Tongue (tissue), 1 donor: ENCODE measurements at regions not wholly inside any gene's neighbourhood (a gene's known extent, or its start where the extent isn't known, plus 50 kb on each side); places are given as distances from the start of the nearest gene placed in this dataset.
A peak's percentile ranks its signal among the peaks of the same experiment; 100 is the strongest.
"Not testable (repeated sequence)": the region's sequence is repeated elsewhere in the genome, so short reads cannot be mapped to it uniquely, and the experiment has no call there.

ENCODE experiments used
- DNase-seq: peaks from one replicate; pipeline ENCODE4 v3.0.0-alpha.2; 2015

DNA sequence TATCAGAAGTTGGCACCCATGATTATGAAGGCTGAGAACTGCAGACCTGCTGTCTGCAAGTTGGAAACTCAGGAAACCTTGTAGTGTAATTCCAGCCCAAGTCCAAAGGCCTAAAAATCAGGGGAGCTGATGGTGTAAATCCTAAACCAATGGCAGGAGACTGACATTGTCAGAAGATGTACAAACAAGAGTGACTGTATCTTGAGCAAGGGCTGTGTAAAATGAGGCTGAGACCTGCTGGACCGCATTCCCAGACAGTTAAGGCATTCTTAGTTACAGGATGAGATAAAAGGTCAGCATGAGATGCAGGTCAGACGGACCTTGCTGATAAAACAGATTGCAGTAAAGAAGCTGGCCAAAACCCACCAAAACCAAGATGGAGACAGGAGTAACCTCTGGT lies 147.7 kb downstream of the COG6 start:
- DNase-seq: no peak

- peak; percentile 40 for DNase-seq
Measured at GRCh38 chr13:39803851-39804250, 148.4 kb downstream of the COG6 start.

- no peak for DNase-seq
Measured at GRCh38 chr13:39804332-39805210, 149.1 kb downstream of the COG6 start.

GRCh38 chr13:39809466-39809865 lies 154.0 kb downstream of the COG6 start:
- DNase-seq: no peak

DNA sequence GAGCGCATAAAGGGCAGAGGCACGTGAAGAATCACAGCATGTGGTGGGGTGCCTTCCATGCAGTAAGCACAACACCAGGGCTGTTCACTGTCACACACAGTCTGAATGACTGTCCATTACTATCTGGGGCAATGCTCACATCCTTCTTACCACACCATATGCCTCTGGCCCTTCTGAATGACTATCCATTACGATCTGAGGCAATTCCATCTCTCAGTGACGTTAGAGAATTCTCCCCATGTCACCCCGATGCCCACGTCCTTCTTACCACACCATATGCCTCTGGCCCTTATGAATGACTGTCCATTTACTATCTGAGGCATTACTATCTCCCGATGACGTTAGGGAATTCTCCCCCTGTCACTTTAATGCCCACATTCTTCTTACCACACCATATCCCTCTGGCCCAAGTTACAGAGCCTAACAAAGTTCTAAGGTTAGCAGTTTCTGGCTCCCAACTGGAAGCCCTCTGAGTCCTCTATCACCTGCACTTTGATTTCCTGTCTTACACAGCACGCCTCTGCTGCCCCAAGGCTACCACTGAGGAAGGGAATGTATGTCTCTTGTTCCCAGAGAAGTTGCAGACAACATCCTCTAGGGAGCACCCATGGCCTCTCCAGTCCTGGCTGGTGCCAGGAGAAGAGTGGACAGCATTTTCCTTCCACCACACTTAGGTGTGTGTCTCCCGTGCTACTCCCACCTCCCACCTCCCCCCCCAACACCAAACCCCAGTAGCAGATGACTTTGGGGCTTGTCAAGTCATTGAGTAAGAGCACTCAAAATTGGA lies 154.8 kb downstream of the COG6 start:
- DNase-seq: no peak

DNA sequence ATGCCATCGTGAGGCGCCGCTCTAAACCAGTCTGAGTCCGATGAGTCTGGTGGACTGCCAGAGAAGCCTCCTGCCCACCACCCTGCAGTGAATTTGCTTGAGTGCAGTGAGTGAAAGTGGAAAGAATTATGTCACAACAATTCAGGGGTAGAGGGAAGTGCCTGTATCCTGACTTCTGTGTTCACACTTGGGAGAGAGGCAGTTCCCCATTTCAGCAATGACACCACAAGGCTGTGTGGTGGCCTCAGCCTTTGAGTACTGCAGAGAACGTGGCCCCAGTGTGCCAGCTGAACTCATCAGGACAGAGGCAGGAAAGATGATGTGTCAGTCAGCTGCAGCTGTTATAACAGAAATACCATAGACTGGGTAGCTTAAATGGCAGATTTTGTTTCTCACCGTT lies 155.6 kb downstream of the COG6 start:
- DNase-seq: no peak

GRCh38 chr13:39811696-39812095 lies 156.2 kb downstream of the COG6 start:
- DNase-seq: no peak

- DNase-seq: peak; percentile 3
Measured at GRCh38 chr13:39815345-39816111, 160.1 kb downstream of the COG6 start.

GRCh38 chr13:39816936-39817335 lies 161.5 kb downstream of the COG6 start:
- no peak for DNase-seq

- DNase-seq: no peak
Measured at GRCh38 chr13:39818953-39819352, 163.5 kb downstream of the COG6 start.

DNA sequence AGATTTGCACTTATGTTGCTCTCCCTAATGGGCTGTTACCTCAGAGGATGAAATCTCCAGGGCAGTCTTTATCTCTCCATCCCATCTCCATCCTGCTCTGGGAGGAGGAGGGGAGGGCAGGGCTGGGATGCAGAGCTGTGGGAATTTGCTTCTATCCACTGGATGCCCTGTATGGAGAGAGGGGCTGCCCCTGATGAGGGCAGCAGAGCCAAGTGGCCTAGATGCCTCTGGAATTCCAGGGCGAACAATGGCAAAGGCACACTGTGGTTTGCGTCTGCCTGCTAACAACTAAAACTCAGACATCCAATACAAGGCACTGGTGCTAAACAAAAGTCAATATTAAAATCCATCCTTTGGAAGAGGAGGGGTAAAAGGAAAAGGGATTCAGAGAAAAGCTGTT lies 165.1 kb downstream of the COG6 start:
- no peak for DNase-seq

DNA sequence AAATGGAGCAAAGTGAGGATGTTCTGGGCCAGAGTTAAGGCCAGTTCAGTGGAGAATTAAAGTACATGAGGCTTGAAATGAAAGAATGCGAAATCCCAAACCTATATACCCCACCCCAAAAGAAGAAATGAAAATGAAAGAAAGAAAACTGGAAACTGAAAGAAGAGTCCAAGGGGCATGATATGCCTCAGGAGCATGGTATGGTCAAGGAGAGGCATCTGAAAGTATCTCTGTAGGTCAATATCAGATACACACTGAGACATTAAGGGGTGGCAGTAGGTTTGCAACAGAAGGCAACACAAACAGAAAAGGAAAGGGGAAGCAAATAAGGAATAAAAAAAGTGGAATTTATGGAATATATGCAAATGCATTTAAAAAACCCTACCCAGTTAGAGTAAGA lies 166.5 kb downstream of the COG6 start:
- no peak for DNase-seq

GRCh38 chr13:39822437-39822836 lies 167.0 kb downstream of the COG6 start:
- no peak for DNase-seq

DNA sequence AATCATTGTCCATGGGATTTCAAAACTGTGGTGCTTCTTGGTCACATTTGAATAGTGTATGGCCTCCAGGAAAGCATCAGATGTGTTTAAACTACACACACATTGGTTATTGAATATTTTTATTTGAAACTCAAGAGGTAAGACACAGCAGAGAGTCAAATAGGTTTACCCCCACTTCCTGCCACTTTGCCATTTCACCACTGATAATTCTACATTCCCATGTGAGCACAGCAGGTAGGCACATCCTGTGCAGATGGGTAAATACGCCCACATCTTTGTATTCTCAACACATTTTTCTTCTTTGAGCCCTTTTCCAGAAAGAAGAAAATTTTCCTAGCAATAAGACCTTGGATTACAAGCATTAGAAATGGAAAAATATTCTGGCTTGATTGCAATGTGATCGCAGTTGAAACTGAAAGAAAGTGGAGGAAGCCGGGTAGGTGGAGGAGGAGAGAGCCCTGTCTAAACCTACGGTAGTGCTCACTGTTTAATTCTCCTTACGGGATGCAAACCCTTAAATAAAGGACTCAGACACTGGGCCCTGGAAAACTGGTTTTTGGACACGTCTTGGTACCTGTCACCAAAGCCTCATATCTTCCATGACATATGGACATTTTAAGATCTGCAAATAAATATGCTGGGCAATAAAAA lies 167.7 kb downstream of the COG6 start:
- DNase-seq: no peak

GRCh38 chr13:39825886-39826285 lies 170.4 kb downstream of the COG6 start:
- no peak for DNase-seq

- peak; percentile 5 for DNase-seq
Measured at GRCh38 chr13:39835253-39835652, 179.8 kb downstream of the COG6 start.

- DNase-seq: no peak
Measured at GRCh38 chr13:39836038-39836437, 180.6 kb downstream of the COG6 start.

- not testable (repeated sequence) for DNase-seq
Measured at GRCh38 chr13:39837866-39838265, 182.4 kb downstream of the COG6 start.

DNA sequence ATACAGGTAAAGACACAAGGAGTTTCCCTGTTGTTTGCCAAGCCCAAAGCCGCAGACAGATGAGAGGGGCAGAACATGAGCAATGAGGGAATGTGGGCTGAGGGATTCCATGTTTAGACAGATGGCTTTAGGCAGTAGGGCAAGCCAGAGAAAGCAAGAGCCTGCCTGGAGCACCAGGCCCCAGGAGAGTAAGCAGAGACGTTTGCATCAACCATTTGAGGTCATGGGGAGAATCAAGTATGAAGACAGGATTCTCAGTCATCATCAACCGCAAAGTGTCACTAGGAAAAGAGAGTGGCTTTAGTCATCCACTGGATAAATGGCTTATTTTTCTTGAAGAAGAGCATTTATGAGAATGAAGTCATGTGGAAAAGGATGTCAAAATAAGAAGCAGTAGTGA lies 184.7 kb downstream of the COG6 start:
- DNase-seq: no peak

DNA sequence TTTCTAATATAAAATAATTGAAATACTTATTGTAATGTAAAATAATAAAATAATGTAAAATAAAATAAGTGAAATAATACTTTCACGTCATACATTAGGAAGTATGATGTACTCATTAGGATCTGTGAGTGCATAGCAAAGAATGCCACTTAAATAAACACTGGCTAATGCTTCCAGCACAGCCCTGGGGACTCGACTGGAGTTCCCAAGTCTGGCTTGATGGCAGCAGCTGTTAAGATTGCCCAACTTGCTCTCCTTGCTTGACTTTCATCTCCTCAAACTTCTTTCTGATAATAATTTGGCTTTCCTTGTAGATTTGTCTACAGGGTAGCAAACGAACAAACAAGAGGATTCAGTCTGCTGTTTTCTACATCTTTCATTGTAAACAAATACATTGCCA lies 191.9 kb downstream of the COG6 start:
- no peak for DNase-seq

DNA sequence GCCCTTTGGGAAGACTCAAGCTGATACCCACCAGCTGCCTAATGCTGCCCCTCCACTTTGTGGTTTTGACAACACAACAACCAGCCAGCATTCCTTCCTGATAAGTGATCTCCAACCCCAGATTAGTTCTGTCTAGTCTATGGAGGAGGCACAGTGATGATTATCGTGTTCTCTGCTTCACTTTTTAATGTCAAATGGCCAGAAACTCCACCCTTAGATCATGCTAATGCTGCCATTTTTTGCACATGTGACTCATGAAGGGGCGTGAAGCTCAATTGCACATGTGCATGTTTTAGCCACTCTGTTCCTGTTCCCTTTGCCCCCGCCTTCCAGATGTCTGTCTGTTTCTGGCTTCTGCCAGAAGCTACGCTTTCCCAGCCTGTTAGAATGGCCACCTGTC lies 199.8 kb downstream of the COG6 start:
- DNase-seq: peak; percentile 32

GRCh38 chr13:39856714-39857113 lies 201.3 kb downstream of the COG6 start:
- DNase-seq: no peak
